DOHH2 (cell line): ENCODE measurements at regions not wholly inside any gene's neighbourhood (a gene's known extent, or its start where the extent isn't known, plus 50 kb on each side); places are given as distances from the start of the nearest gene placed in this dataset.
"Not testable (repeated sequence)": the region's sequence is repeated elsewhere in the genome, so short reads cannot be mapped to it uniquely, and the experiment has no call there.

ENCODE experiments used
- H3F3A ChIP-seq: fragments of 200-600 bp; sonication (generic), shearing (Covaris generic); 2 replicates; pipeline ENCODE4 v1.6.0; 2016; ENCODE audit warnings: antibody characterized with exemption, mild to moderate bottlenecking; ENCODE audit not compliant: control insufficient read depth, insufficient read depth
- H3K27ac ChIP-seq: fragments of 200-600 bp; sonication (generic); 2 replicates; pipeline ENCODE4 v1.5.1; 2014; ENCODE audit warnings: low read depth, mild to moderate bottlenecking, low read length, moderate library complexity
- H3K27me3 ChIP-seq: fragments of 200-600 bp; sonication (generic); 2 replicates; pipeline ENCODE4 v1.6.1; 2014; ENCODE audit warnings: mild to moderate bottlenecking, low read length, mixed read lengths; ENCODE audit not compliant: control insufficient read depth
- H3K36me3 ChIP-seq: fragments of 200-600 bp; sonication (generic); 2 replicates; pipeline ENCODE4 v1.6.1; 2014; ENCODE audit warnings: mild to moderate bottlenecking, low read length, moderate library complexity, mixed read lengths; ENCODE audit not compliant: control insufficient read depth
- H3K4me1 ChIP-seq: fragments of 200-600 bp; sonication (generic); 2 replicates; pipeline ENCODE4 v1.6.1; 2014; ENCODE audit warnings: mild to moderate bottlenecking, low read length, mixed read lengths; ENCODE audit not compliant: control insufficient read depth
- H3K4me2 ChIP-seq: fragments of 200-600 bp; sonication (generic); 2 replicates; pipeline ENCODE4 v1.6.0; 2014; ENCODE audit warnings: mild to moderate bottlenecking, low read length, moderate library complexity
- H3K4me3 ChIP-seq: fragments of 200-600 bp; sonication (generic); 2 replicates; pipeline ENCODE4 v1.5.1; 2014; ENCODE audit warnings: mild to moderate bottlenecking, low read length, mixed read lengths
- H3K79me2 ChIP-seq: fragments of 200-600 bp; sonication (generic); 2 replicates; pipeline ENCODE4 v1.6.1; 2014; ENCODE audit warnings: mild to moderate bottlenecking, low read length, mixed read lengths; ENCODE audit not compliant: control insufficient read depth
- H3K9me2 ChIP-seq: fragments of 200-600 bp; sonication (generic); replicated peaks from 2 replicates; pipeline ENCODE4 v1.6.1; 2014; ENCODE audit warnings: mild to moderate bottlenecking, low read length, mixed read lengths; ENCODE audit not compliant: control insufficient read depth
- H3K9me3 ChIP-seq: fragments of 200-600 bp; sonication (generic); 2 replicates; pipeline ENCODE4 v1.6.1; 2014; ENCODE audit warnings: antibody characterized with exemption, low read length, mixed read lengths; ENCODE audit not compliant: control insufficient read depth, insufficient read depth
- H4K20me1 ChIP-seq: fragments of 200-600 bp; sonication (generic); 2 replicates; pipeline ENCODE4 v1.6.0; 2014; ENCODE audit warnings: low read depth, mild to moderate bottlenecking, antibody characterized with exemption, low read length, moderate library complexity; ENCODE audit not compliant: control insufficient read depth, insufficient read depth
- EZH2phosphoT487 ChIP-seq: fragments of 200-600 bp; sonication (generic); IDR thresholded peaks from 2 replicates; pipeline ENCODE4 v1.6.1; 2017; ENCODE audit warnings: borderline replicate concordance, mild to moderate bottlenecking, antibody characterized with exemption, low read length, moderate library complexity, mixed read lengths
- TF ChIP-seq, protein P1 (sequence below): fragments of 200-600 bp; sonication (generic); IDR thresholded peaks from one replicate; pipeline ENCODE4 v1.5.1; 2014; ENCODE audit warnings: antibody characterized with exemption, mild to moderate bottlenecking, low read depth, low read length; ENCODE audit not compliant: poor library complexity, severe bottlenecking

DNA sequence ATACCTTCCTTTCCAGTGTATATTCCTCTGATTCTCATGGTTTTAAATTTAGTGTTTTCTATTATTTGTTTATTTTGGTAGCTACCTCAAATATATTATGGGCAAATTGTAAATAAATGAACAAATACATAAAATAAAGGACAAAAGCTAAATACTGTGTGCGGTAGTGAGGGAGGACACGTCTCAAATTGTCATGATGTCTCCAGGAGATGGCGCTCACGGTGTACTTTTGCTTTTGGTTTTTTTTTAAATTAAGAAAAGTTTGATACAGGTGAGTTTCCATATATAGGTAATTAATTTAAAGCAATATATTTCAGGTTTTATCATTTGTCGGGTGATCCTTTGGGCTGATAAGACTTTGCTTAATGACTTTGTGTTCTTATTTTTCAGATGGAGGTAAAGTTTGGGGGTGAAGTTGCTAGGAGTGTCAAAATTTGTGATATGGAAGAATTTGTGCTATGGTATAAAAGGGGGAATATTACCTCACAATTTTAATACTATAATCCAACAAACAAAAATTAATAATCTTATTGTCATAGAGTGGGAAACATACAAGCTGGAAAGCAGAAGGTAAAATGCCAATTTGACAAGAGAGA is 68.4 kb upstream of the TMEM229A start:
- TF ChIP-seq, protein P1, sequence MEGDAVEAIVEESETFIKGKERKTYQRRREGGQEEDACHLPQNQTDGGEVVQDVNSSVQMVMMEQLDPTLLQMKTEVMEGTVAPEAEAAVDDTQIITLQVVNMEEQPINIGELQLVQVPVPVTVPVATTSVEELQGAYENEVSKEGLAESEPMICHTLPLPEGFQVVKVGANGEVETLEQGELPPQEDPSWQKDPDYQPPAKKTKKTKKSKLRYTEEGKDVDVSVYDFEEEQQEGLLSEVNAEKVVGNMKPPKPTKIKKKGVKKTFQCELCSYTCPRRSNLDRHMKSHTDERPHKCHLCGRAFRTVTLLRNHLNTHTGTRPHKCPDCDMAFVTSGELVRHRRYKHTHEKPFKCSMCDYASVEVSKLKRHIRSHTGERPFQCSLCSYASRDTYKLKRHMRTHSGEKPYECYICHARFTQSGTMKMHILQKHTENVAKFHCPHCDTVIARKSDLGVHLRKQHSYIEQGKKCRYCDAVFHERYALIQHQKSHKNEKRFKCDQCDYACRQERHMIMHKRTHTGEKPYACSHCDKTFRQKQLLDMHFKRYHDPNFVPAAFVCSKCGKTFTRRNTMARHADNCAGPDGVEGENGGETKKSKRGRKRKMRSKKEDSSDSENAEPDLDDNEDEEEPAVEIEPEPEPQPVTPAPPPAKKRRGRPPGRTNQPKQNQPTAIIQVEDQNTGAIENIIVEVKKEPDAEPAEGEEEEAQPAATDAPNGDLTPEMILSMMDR, result peak; percentile 69
- no peak for TF ChIP-seq EZH2phosphoT487
- Histone ChIP-seq H3K27ac (no peak overlapping the region), H3K4me3 (no peak overlapping the region), H3K27me3 (no peaks in the 10 kb centered on the region), H3K4me1 (no peaks in the 10 kb centered on the region), H3K36me3 (no peaks in the 10 kb centered on the region), H3K9me2 (no peaks in the 10 kb centered on the region), H3K4me2 (no peak overlapping the region), H3K9me3 (no peaks in the 10 kb centered on the region), H3F3A (no peaks in the 10 kb centered on the region), H4K20me1 (no peaks in the 10 kb centered on the region), H3K79me2 (no peaks in the 10 kb centered on the region)

DNA sequence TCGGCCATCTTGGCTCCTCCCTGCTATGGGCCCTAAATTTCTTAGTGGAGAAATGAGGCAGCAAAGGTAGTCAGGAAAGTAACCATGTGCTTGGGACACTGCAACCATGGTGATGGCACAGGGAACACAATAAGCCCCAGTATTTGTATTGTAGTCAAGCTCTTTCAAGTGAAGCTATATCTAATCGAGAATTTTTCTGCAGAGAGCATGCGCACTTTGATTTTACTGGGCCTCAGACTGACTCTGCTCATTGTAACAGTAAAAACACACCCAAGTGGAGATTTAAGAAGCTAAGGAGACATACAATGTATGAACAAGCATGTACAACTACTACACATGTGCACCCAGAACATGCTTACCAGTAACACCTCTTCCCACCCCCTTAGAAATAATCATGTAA is 67.3 kb upstream of the TMEM229A start:
- H3K27me3 ChIP-seq, result no peaks in the 10 kb centered on the region
- no peaks in the 10 kb centered on the region for H4K20me1 ChIP-seq
- TF ChIP-seq EZH2phosphoT487, result no peak
- TF ChIP-seq, protein P1, result no peak

DNA sequence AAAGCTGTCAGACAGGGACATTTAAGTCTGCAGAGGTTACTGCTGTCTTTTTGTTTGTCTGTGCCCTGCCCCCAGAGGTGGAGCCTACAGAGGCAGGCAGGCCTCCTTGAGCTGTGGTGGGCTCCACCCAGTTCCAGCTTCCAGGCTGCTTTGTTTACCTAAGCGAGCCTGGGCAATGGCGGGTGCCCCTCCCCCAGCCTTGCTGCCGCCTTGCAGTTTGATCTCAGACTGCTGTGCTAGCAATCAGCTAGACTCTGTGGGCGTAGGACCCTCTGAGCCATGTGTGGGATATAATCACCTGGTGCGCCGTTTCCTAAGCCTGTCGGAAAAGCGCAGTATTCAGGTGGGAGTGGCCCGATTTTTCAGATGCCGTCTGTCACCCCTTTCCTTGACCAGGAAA is 66.7 kb upstream of the TMEM229A start:
- not testable (repeated sequence) for H3F3A ChIP-seq, H3K27ac ChIP-seq, H3K4me3 ChIP-seq, H4K20me1 ChIP-seq, H3K9me2 ChIP-seq, H3K36me3 ChIP-seq, H3K4me1 ChIP-seq, H3K79me2 ChIP-seq, H3K27me3 ChIP-seq, H3K9me3 ChIP-seq, H3K4me2 ChIP-seq

More for the DNA sequence above, 67.3 kb upstream of the TMEM229A start:
- Histone ChIP-seq H3F3A (no peaks in the 10 kb centered on the region), H3K4me3 (no peak overlapping the region), H3K27ac (no peak overlapping the region), H3K9me2 (no peaks in the 10 kb centered on the region), H3K36me3 (no peaks in the 10 kb centered on the region), H3K9me3 (no peaks in the 10 kb centered on the region), H3K79me2 (no peaks in the 10 kb centered on the region), H3K4me2 (no peak overlapping the region), H3K4me1 (no peaks in the 10 kb centered on the region)

DNA sequence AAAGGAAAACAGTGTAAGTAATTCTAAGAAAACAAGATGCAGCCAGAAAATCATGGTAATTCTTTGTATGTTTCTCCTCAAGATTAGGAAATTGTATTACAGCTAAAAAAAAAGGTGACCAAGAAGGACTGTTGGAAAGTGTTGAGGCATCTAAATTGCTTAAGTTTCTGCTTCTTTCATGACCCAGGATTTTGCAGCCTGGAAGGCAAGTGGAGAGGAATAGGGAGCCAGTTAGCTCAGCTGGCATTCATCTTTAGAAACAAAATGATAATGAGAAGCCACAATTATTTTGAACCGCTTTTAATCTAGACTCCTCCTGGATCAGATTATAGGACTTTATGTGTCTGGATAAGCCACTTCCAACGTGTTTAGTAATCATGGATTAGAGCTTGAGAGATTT is 56.8 kb upstream of the TMEM229A start:
- no peaks in the 10 kb centered on the region for H3K79me2 ChIP-seq
- no peaks in the 10 kb centered on the region for H4K20me1 ChIP-seq
- no peak overlapping the region for H3K27ac ChIP-seq
- no peak overlapping the region for H3K4me2 ChIP-seq
- TF ChIP-seq, protein P1, result no peak
- TF ChIP-seq EZH2phosphoT487, result no peak
- H3K4me3 ChIP-seq, result no peak overlapping the region
- no peaks in the 10 kb centered on the region for H3K36me3 ChIP-seq
- no peaks in the 10 kb centered on the region for H3K9me2 ChIP-seq
- H3K9me3 ChIP-seq, result no peaks in the 10 kb centered on the region
- H3F3A ChIP-seq, result no peaks in the 10 kb centered on the region
- H3K4me1 ChIP-seq, result no peaks in the 10 kb centered on the region
- no peaks in the 10 kb centered on the region for H3K27me3 ChIP-seq
